GM03348 (cell line): ENCODE measurements at regions not wholly inside any gene's neighbourhood (a gene's known extent, or its start where the extent isn't known, plus 50 kb on each side); places are given as distances from the start of the nearest gene placed in this dataset.
"Not testable (repeated sequence)": the region's sequence is repeated elsewhere in the genome, so short reads cannot be mapped to it uniquely, and the experiment has no call there.

Experiments used
- DNase-seq: peaks from one replicate; pipeline ENCODE4 v3.0.0; 2012; ENCODE audit warnings: low spot score

GRCh38 chr2:59790186-59791003 is 763.1 kb downstream of the BCL11A start:
- no peak for DNase-seq

- no peak for DNase-seq
These were observed 763.9 kb downstream of the BCL11A start for GRCh38 chr2:59789523-59789922.

GRCh38 chr2:59787095-59787494 is 766.4 kb downstream of the BCL11A start:
- DNase-seq: no peak

- no peak for DNase-seq
These were observed 766.8 kb downstream of the BCL11A start for GRCh38 chr2:59786684-59787083.

- no peak for DNase-seq
These were observed 773.9 kb downstream of the BCL11A start for GRCh38 chr2:59779571-59779970.

- no peak for DNase-seq
These were observed 776.3 kb downstream of the BCL11A start for GRCh38 chr2:59777120-59777519.

GRCh38 chr2:59776726-59777008 is 776.8 kb downstream of the BCL11A start:
- no peak for DNase-seq

GRCh38 chr2:59774821-59775433 is 778.5 kb downstream of the BCL11A start:
- DNase-seq: no peak

- DNase-seq: no peak
These were observed 782.8 kb downstream of the BCL11A start for GRCh38 chr2:59770651-59771050.

- no peak for DNase-seq
These were observed 791.5 kb downstream of the BCL11A start for GRCh38 chr2:59761966-59762365.

- no peak for DNase-seq
These were observed 797.3 kb downstream of the BCL11A start for GRCh38 chr2:59756150-59756549.

- DNase-seq: no peak
These were observed 799.3 kb downstream of the BCL11A start for GRCh38 chr2:59754011-59754735.

- DNase-seq: no peak
These were observed 800.9 kb downstream of the BCL11A start for GRCh38 chr2:59752512-59752911.

- DNase-seq: no peak
These were observed 801.4 kb downstream of the BCL11A start for GRCh38 chr2:59752071-59752470.

GRCh38 chr2:59751214-59751613 is 802.2 kb downstream of the BCL11A start:
- not testable (repeated sequence) for DNase-seq

GRCh38 chr2:59746291-59746690 is 807.2 kb downstream of the BCL11A start:
- no peak for DNase-seq

- no peak for DNase-seq
These were observed 808.4 kb downstream of the BCL11A start for GRCh38 chr2:59745085-59745484.

GRCh38 chr2:59744436-59744835 is 809.0 kb downstream of the BCL11A start:
- DNase-seq: no peak

- no peak for DNase-seq
These were observed 811.6 kb downstream of the BCL11A start for GRCh38 chr2:59741840-59742239.

- DNase-seq: no peak
These were observed 814.3 kb downstream of the BCL11A start for GRCh38 chr2:59739166-59739565.

- no peak for DNase-seq
These were observed 816.2 kb downstream of the BCL11A start for GRCh38 chr2:59737299-59737698.

- DNase-seq: no peak
These were observed 818.7 kb downstream of the BCL11A start for GRCh38 chr2:59734743-59735142.

GRCh38 chr2:59733970-59734369 is 819.5 kb downstream of the BCL11A start:
- no peak for DNase-seq
